ENCODE measurements at regions not wholly inside any gene's neighbourhood (a gene's known extent, or its start where the extent isn't known, plus 50 kb on each side); places are given as distances from the start of the nearest gene placed in this dataset.

DNA sequence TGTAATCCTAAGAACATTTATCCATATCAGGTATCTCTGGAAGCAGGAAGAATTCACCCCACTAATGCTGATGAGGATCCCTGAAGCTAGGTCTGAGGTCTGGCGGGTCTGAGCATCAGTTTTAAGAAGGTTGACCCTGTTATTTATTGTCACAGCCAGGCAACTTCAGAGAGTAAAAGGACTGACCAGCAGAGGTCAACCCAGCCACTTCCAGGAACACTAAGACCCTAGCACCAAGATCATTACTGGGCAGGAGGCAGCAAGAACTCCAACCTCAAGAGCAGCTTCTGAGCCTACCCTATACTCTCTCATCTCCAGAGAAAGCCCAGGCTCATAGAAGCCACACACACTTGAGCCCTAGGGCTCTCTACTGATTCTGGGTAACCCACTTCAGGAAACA lies 901.4 kb downstream of the DCDC2C start (continued):
- TF ChIP-seq ZNF142 (CRISPR knock-in tag; IDR thresholded peaks at IDR 0.05) = no peak

DNA sequence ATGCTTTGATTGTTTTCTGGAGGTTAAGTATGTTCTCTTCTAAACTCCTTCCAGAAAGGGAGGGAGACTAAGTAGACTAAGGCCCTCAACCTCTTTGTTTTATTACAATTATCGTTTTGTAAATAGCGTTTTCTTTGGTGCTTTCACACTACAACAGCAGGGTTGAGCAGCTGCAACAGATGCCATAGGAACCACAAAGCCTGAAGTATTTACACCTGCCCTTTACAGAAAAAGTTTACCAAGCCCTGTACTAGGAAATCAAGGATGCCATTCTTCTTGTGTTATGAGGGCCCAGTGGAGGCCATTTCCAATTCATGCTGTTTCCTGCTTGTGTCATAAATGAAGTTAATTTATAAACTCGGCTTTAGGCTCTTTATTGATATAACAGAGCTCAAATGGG lies 914.8 kb downstream of the DCDC2C start:
- no TSS peak for BruUV-seq (replicated peaks)
- ATAC-seq = no peak
- no peak for DNase-seq (ENCODE audit: low spot score)
- 0% methylated on average over 3 of the region's 3 CpGs for WGBS (ENCODE audit: low lambda C conversion rate)
- no peak overlapping the region for H3K27ac ChIP-seq (ENCODE audit: extremely low read length, insufficient read depth, low read length)
- H2AFZ ChIP-seq (ENCODE audit: low read length) = no peak overlapping the region
- H3K79me2 ChIP-seq (ENCODE audit: insufficient read depth, low read length) = no peaks in the 10 kb centered on the region
- H3K9me3 ChIP-seq (ENCODE audit: low read length) = peaks cover 78% of the 10 kb centered on the region
- ChIA-PET POLR2A (no interaction called here), CTCF (ENCODE audit: low intra/inter-chr PET ratio, low total read pairs) (no interaction called here)
- no peak for FAIRE-seq
- no peaks in the 10 kb centered on the region for H3K4me1 ChIP-seq (ENCODE audit: insufficient read depth, low read length)
- no peak overlapping the region for H3K4me2 ChIP-seq (ENCODE audit: low read depth, low read length)
- in situ Hi-C loops (cut with HindIII; ENCODE audit: extremely low pct_ligation_motif_present, low pct_unique_long_range_greater_than_20kb) (no loop called here), intact Hi-C loops (cut with micrococcal nuclease; ENCODE audit: unreplicated experiment) (no loop called here)
- H3K4me3 ChIP-seq (replicated peaks in 1 of 3; ENCODE audit: insufficient read depth in 1 of 3, low read depth in 2 of 3, low read length in 3 of 3) = no peak overlapping the region
- no peak overlapping the region for H3K9ac ChIP-seq (ENCODE audit: insufficient read depth, low read depth, low read length)
- H3K36me3 ChIP-seq (replicated peaks in 1 of 2; ENCODE audit: control insufficient read depth in 1 of 2, insufficient read depth in 2 of 2, low read length in 2 of 2) = no peaks in the 10 kb centered on the region
- no peaks in the 10 kb centered on the region for H4K20me1 ChIP-seq (ENCODE audit: insufficient read depth, low read length)
- no peaks in the 10 kb centered on the region for H3K27me3 ChIP-seq (ENCODE audit: control insufficient read depth in 1 of 2, insufficient read depth in 2 of 2, low read length in 2 of 2)
- TF ChIP-seq TFAP4 (IDR thresholded peaks at IDR 0.05; ENCODE audit: borderline replicate concordance, low read depth) (no peak), SP1 (IDR thresholded peaks at IDR 0.05) (no peak), SP1 (CRISPR knock-in tag; IDR thresholded peaks at IDR 0.05) (no peak), MTA1 (CRISPR knock-in tag; IDR thresholded peaks at IDR 0.05; ENCODE audit: borderline replicate concordance) (no peak), LBX2 (CRISPR knock-in tag; IDR thresholded peaks at IDR 0.05; ENCODE audit: borderline replicate concordance) (no peak), TCF7 (IDR thresholded peaks at IDR 0.05; ENCODE audit: low read depth) (no peak), LRRFIP1 (CRISPR knock-in tag; conservative IDR thresholded peaks at IDR 0.05) (no peak), ISL2 (CRISPR knock-in tag; IDR thresholded peaks at IDR 0.05) (no peak), TFDP1 (CRISPR knock-in tag; IDR thresholded peaks at IDR 0.05; ENCODE audit: borderline replicate concordance) (no peak)
- TF ChIP-seq, protein P1, sequence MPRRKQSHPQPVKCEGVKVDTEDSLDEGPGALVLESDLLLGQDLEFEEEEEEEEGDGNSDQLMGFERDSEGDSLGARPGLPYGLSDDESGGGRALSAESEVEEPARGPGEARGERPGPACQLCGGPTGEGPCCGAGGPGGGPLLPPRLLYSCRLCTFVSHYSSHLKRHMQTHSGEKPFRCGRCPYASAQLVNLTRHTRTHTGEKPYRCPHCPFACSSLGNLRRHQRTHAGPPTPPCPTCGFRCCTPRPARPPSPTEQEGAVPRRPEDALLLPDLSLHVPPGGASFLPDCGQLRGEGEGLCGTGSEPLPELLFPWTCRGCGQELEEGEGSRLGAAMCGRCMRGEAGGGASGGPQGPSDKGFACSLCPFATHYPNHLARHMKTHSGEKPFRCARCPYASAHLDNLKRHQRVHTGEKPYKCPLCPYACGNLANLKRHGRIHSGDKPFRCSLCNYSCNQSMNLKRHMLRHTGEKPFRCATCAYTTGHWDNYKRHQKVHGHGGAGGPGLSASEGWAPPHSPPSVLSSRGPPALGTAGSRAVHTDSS (CRISPR knock-in tag; conservative IDR thresholded peaks at IDR 0.05) = no peak
